HUES6 (cell line): ENCODE measurements at regions not wholly inside any gene's neighbourhood (a gene's known extent, or its start where the extent isn't known, plus 50 kb on each side); places are given as distances from the start of the nearest gene placed in this dataset.

ENCODE experiments used
- H3K27ac ChIP-seq: 2 replicates; pipeline ENCODE4 v1.7.0; 2013; ENCODE audit warnings: low read depth, mild to moderate bottlenecking, low read length, inconsistent platforms
- H3K27me3 ChIP-seq: 2 replicates; pipeline ENCODE4 v1.6.1; 2013; ENCODE audit warnings: low read length; ENCODE audit not compliant: control insufficient read depth, insufficient read depth
- H3K36me3 ChIP-seq: 2 replicates; pipeline ENCODE4 v1.6.1; 2013; ENCODE audit warnings: low read length; ENCODE audit not compliant: control insufficient read depth, insufficient read depth
- H3K4me1 ChIP-seq: 2 replicates; pipeline ENCODE4 v1.6.1; 2013; ENCODE audit warnings: low read length; ENCODE audit not compliant: control insufficient read depth, insufficient read depth
- H3K4me3 ChIP-seq: 2 replicates; pipeline ENCODE4 v1.5.1; 2013; ENCODE audit warnings: low read depth, low read length
- H3K9ac ChIP-seq: one replicate; pipeline ENCODE4 v1.6.1; 2013; ENCODE audit warnings: mild to moderate bottlenecking, low read length
- H3K9me3 ChIP-seq: 2 replicates; pipeline ENCODE4 v1.6.1; 2013; ENCODE audit warnings: low read depth, low read length; ENCODE audit not compliant: control insufficient read depth, insufficient read depth

- Histone ChIP-seq H3K27ac (no peak overlapping the region), H3K9me3 (no peaks in the 10 kb centered on the region), H3K4me3 (no peak overlapping the region), H3K36me3 (no peaks in the 10 kb centered on the region), H3K27me3 (no peaks in the 10 kb centered on the region), H3K9ac (no peak overlapping the region), H3K4me1 (no peaks in the 10 kb centered on the region)
Measured at GRCh38 chr11:134616038-134616437, 204.0 kb upstream of the B3GAT1 start.

GRCh38 chr11:134615041-134615615 is 203.1 kb upstream of the B3GAT1 start:
- no peak overlapping the region for H3K27ac ChIP-seq
- no peaks in the 10 kb centered on the region for H3K9me3 ChIP-seq
- H3K4me1 ChIP-seq = no peaks in the 10 kb centered on the region
- H3K36me3 ChIP-seq = no peaks in the 10 kb centered on the region
- no peak overlapping the region for H3K4me3 ChIP-seq
- no peaks in the 10 kb centered on the region for H3K27me3 ChIP-seq
- no peak overlapping the region for H3K9ac ChIP-seq

- Histone ChIP-seq H3K27me3 (no peaks in the 10 kb centered on the region), H3K4me3 (no peak overlapping the region), H3K27ac (no peak overlapping the region), H3K4me1 (no peaks in the 10 kb centered on the region), H3K9me3 (no peaks in the 10 kb centered on the region), H3K36me3 (no peaks in the 10 kb centered on the region), H3K9ac (no peak overlapping the region)
Measured at GRCh38 chr11:134614141-134614540, 202.1 kb upstream of the B3GAT1 start.

- Histone ChIP-seq H3K4me1 (no peaks in the 10 kb centered on the region), H3K9ac (no peak overlapping the region), H3K4me3 (no peak overlapping the region), H3K9me3 (no peaks in the 10 kb centered on the region), H3K27me3 (no peaks in the 10 kb centered on the region), H3K36me3 (no peaks in the 10 kb centered on the region), H3K27ac (no peak overlapping the region)
Measured at GRCh38 chr11:134613646-134614045, 201.6 kb upstream of the B3GAT1 start.

GRCh38 chr11:134612140-134613030 is 200.3 kb upstream of the B3GAT1 start:
- Histone ChIP-seq H3K9me3 (no peaks in the 10 kb centered on the region), H3K4me1 (no peaks in the 10 kb centered on the region), H3K9ac (no peak overlapping the region), H3K36me3 (no peaks in the 10 kb centered on the region), H3K27ac (no peak overlapping the region), H3K27me3 (no peaks in the 10 kb centered on the region), H3K4me3 (no peak overlapping the region)

GRCh38 chr11:134611537-134611936 is 199.5 kb upstream of the B3GAT1 start:
- Histone ChIP-seq H3K36me3 (no peaks in the 10 kb centered on the region), H3K27me3 (no peaks in the 10 kb centered on the region), H3K9me3 (no peaks in the 10 kb centered on the region), H3K9ac (no peak overlapping the region), H3K4me1 (no peaks in the 10 kb centered on the region), H3K27ac (no peak overlapping the region), H3K4me3 (no peak overlapping the region)

- H3K9me3 ChIP-seq = 0 out of 2 replicates have a peak, but pooled peaks cover 2% of the 10 kb centered on the region
- H3K36me3 ChIP-seq = no peaks in the 10 kb centered on the region
- H3K27me3 ChIP-seq = no peaks in the 10 kb centered on the region
- H3K9ac ChIP-seq = no peak overlapping the region
- no peak overlapping the region for H3K27ac ChIP-seq
- H3K4me3 ChIP-seq = no peak overlapping the region
- no peaks in the 10 kb centered on the region for H3K4me1 ChIP-seq
Measured at GRCh38 chr11:134610116-134610910, 198.3 kb upstream of the B3GAT1 start.

- Histone ChIP-seq H3K27me3 (no peaks in the 10 kb centered on the region), H3K9ac (no peak overlapping the region), H3K4me3 (no peak overlapping the region), H3K27ac (no peak overlapping the region), H3K36me3 (no peaks in the 10 kb centered on the region), H3K4me1 (no peaks in the 10 kb centered on the region), H3K9me3 (0 out of 2 replicates have a peak, but pooled peaks cover 4% of the 10 kb centered on the region)
Measured at GRCh38 chr11:134609361-134610115, 197.5 kb upstream of the B3GAT1 start.

GRCh38 chr11:134607963-134608750 is 196.1 kb upstream of the B3GAT1 start:
- Histone ChIP-seq H3K9me3 (0 out of 2 replicates have a peak, but pooled peaks cover 6% of the 10 kb centered on the region), H3K4me1 (no peaks in the 10 kb centered on the region), H3K9ac (no peak overlapping the region), H3K27ac (no peak overlapping the region), H3K36me3 (no peaks in the 10 kb centered on the region), H3K4me3 (no peak overlapping the region), H3K27me3 (no peaks in the 10 kb centered on the region)

GRCh38 chr11:134606251-134606650 is 194.2 kb upstream of the B3GAT1 start:
- Histone ChIP-seq H3K27me3 (no peaks in the 10 kb centered on the region), H3K4me3 (no peak overlapping the region), H3K9ac (no peak overlapping the region), H3K36me3 (no peaks in the 10 kb centered on the region), H3K9me3 (0 out of 2 replicates have a peak, but pooled peaks cover 6% of the 10 kb centered on the region), H3K27ac (no peak overlapping the region), H3K4me1 (no peaks in the 10 kb centered on the region)
